Keratinocyte (primary cell): ENCODE measurements at regions not wholly inside any gene's neighbourhood (a gene's known extent, or its start where the extent isn't known, plus 50 kb on each side); places are given as distances from the start of the nearest gene placed in this dataset.

Experiments used
- DNase-seq: peaks from one replicate; pipeline ENCODE4 v3.0.0-alpha.2; 2011; ENCODE audit warnings: low read depth, missing footprints, low spot score
- FAIRE-seq: peaks from 2 replicates; lab custom pipeline; 2011; peaks lifted over from hg19 to GRCh38; lab: Jason Lieb, UNC
- H2AFZ ChIP-seq: 2 replicates; pipeline ENCODE4 v1.6.0; 2012; ENCODE audit warnings: low read length, control low read depth, inconsistent platforms; ENCODE audit not compliant: control insufficient read depth
- H3K27ac ChIP-seq: 2 replicates; pipeline ENCODE4 v1.5.1; 2011; ENCODE audit warnings: low read length; ENCODE audit not compliant: control insufficient read depth, insufficient read depth
- H3K27me3 ChIP-seq: 3 replicates; pipeline ENCODE4 v1.6.0; 2011; ENCODE audit warnings: low read length; ENCODE audit not compliant: control insufficient read depth, insufficient read depth; ENCODE audit errors: extremely low read depth
- H3K36me3 ChIP-seq, 2 experiments: 2 replicates in 1 of 2; 3 replicates in 1 of 2; pipeline ENCODE4 v1.5.1; 2011; ENCODE audit warnings: low read length in 2 of 2, mild to moderate bottlenecking in 1 of 2; ENCODE audit not compliant: control insufficient read depth in 2 of 2, insufficient read depth in 2 of 2; ENCODE audit errors: extremely low read depth in 1 of 2
- H3K4me1 ChIP-seq: 3 replicates; pipeline ENCODE4 v1.5.1; 2011; ENCODE audit warnings: low read length; ENCODE audit not compliant: control insufficient read depth, insufficient read depth; ENCODE audit errors: extremely low read depth
- H3K4me2 ChIP-seq: 3 replicates; pipeline ENCODE4 v1.6.0; 2011; ENCODE audit warnings: low read depth, low read length; ENCODE audit not compliant: control insufficient read depth, insufficient read depth; ENCODE audit errors: extremely low read depth
- H3K4me3 ChIP-seq, 3 experiments: fragments of 200-600 bp in 1 of 3; sonication (generic) in 1 of 3; 2 replicates in 2 of 3; 3 replicates in 1 of 3; pipeline ENCODE4 v1.5.1; 2011 to 2016; ENCODE audit warnings: low read length in 3 of 3, mild to moderate bottlenecking in 3 of 3, control low read depth in 2 of 3, inconsistent platforms in 1 of 3, low read depth in 1 of 3, mixed read lengths in 1 of 3, mixed run types in 1 of 3, moderate library complexity in 1 of 3; ENCODE audit not compliant: control insufficient read depth in 2 of 3, insufficient read depth in 2 of 3; ENCODE audit errors: extremely low read depth in 1 of 3
- H3K79me2 ChIP-seq: 2 replicates; pipeline ENCODE4 v1.6.0; 2012; ENCODE audit warnings: low read length; ENCODE audit not compliant: control insufficient read depth, insufficient read depth
- H3K9ac ChIP-seq: 3 replicates; pipeline ENCODE4 v1.6.0; 2011; ENCODE audit warnings: low read length; ENCODE audit not compliant: control insufficient read depth, insufficient read depth; ENCODE audit errors: extremely low read depth
- H3K9me1 ChIP-seq: 3 replicates; pipeline ENCODE4 v1.6.0; 2011; ENCODE audit warnings: low read length; ENCODE audit not compliant: control insufficient read depth, insufficient read depth; ENCODE audit errors: extremely low read depth
- H3K9me3 ChIP-seq: 2 replicates; pipeline ENCODE4 v1.5.1; 2012; ENCODE audit warnings: low read depth, low read length; ENCODE audit not compliant: control insufficient read depth
- H4K20me1 ChIP-seq: 3 replicates; pipeline ENCODE4 v1.6.0; 2011; ENCODE audit warnings: low read length; ENCODE audit not compliant: control insufficient read depth, insufficient read depth; ENCODE audit errors: extremely low read depth
- EZH2 ChIP-seq: IDR thresholded peaks from one replicate; pipeline ENCODE4 v1.6.1; 2012; ENCODE audit warnings: inconsistent platforms, mild to moderate bottlenecking, low read length, moderate library complexity
- dilution Hi-C: fragments of 300-500 bp; cut with MboI; formaldehyde crosslinking; loops from one replicate; pipeline ENCODE4 v1.7.0; 2020; ENCODE audit warnings: low sequenced_read_pairs; ENCODE audit not compliant: extremely low pct_ligation_motif_present
- TF ChIP-seq, protein P1 (sequence below), 3 experiments: IDR thresholded peaks in 1 of 3; conservative IDR thresholded peaks in 1 of 3; optimal IDR thresholded peaks in 1 of 3; 2 replicates in 2 of 3; 3 replicates in 1 of 3; pipeline versions ENCODE3 to v1.5.1; 2011; ENCODE audit warnings: low read length in 3 of 3, mild to moderate bottlenecking in 3 of 3, moderate library complexity in 2 of 3, control low read depth in 1 of 3, inconsistent platforms in 1 of 3; ENCODE audit not compliant: insufficient read depth in 2 of 3; ENCODE audit errors: extremely low read depth in 1 of 3

DNA sequence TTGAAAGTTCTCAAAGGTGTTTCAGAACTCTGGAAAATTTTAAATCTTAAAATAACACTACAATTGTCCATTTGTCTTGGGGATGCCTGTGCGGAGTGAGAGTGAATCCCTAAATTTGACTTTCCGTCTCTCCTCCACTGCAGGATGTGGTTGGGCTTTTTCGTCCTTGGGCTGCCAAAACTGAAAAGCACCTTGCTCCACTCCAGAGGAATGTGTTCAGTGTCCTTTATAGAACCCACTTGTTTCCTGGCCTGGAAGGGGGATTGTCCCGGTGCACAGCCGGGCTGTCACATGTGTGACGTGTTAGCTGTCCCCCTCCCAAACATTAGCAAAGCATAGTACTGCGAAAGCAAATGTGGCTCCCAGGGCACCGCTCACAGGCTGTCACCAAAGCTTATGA, 69.6 kb upstream of the ATP10A start:
- no peaks in the 10 kb centered on the region for H3K9me3 ChIP-seq

DNA sequence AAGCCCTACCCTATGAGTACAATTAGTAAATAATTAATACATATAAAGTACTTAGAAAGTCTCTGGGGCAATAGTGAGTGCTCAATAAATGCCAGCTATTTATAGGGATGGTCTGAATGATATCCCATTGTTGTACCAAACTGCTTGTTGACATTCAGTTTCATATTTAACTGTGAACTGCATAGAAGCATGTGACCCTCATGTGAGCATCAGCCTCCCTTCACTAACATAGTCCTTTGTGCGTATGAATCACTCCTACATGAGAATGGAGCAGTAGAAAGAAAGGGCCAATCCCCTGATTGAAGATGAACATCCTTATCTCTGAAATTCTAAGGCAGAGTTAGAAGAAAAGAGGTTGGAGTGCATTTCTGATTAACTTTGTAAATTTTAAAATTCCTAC, 68.7 kb upstream of the ATP10A start:
- FAIRE-seq (no peak), DNase-seq (no peak)
- Histone ChIP-seq H3K36me3 (no peaks in the 10 kb centered on the region), H3K4me2 (no peak overlapping the region), H3K9ac (no peak overlapping the region), H3K79me2 (no peaks in the 10 kb centered on the region), H2AFZ (no peak overlapping the region), H3K9me1 (no peaks in the 10 kb centered on the region), H3K4me3 (no peak overlapping the region), H3K9me3 (no peaks in the 10 kb centered on the region), H4K20me1 (no peaks in the 10 kb centered on the region), H3K27me3 (no peaks in the 10 kb centered on the region), H3K4me1 (no peaks in the 10 kb centered on the region), H3K27ac (no peak overlapping the region)
- TF ChIP-seq, protein P1, sequence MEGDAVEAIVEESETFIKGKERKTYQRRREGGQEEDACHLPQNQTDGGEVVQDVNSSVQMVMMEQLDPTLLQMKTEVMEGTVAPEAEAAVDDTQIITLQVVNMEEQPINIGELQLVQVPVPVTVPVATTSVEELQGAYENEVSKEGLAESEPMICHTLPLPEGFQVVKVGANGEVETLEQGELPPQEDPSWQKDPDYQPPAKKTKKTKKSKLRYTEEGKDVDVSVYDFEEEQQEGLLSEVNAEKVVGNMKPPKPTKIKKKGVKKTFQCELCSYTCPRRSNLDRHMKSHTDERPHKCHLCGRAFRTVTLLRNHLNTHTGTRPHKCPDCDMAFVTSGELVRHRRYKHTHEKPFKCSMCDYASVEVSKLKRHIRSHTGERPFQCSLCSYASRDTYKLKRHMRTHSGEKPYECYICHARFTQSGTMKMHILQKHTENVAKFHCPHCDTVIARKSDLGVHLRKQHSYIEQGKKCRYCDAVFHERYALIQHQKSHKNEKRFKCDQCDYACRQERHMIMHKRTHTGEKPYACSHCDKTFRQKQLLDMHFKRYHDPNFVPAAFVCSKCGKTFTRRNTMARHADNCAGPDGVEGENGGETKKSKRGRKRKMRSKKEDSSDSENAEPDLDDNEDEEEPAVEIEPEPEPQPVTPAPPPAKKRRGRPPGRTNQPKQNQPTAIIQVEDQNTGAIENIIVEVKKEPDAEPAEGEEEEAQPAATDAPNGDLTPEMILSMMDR (optimal IDR thresholded peaks at IDR 0.05 in 1 of 3, IDR thresholded peaks at IDR 0.05 in 1 of 3, conservative IDR thresholded peaks at IDR 0.05 in 1 of 3; ENCODE audit: extremely low read depth in 1 of 3, insufficient read depth in 2 of 3, low read length in 3 of 3): no peak
- no peak for TF ChIP-seq EZH2
- dilution Hi-C loops: no loop called here

More for the DNA sequence above, 69.6 kb upstream of the ATP10A start:
- Histone ChIP-seq H4K20me1 (no peaks in the 10 kb centered on the region), H2AFZ (no peak overlapping the region), H3K27me3 (no peaks in the 10 kb centered on the region), H3K4me3 (no peak overlapping the region), H3K4me1 (no peaks in the 10 kb centered on the region), H3K9ac (no peak overlapping the region), H3K36me3 (no peaks in the 10 kb centered on the region), H3K79me2 (no peaks in the 10 kb centered on the region), H3K9me1 (no peaks in the 10 kb centered on the region), H3K4me2 (no peak overlapping the region), H3K27ac (no peak overlapping the region)
- TF ChIP-seq, protein P1 (optimal IDR thresholded peaks at IDR 0.05 in 1 of 3, IDR thresholded peaks at IDR 0.05 in 1 of 3, conservative IDR thresholded peaks at IDR 0.05 in 1 of 3; ENCODE audit: extremely low read depth in 1 of 3, insufficient read depth in 2 of 3, low read length in 3 of 3): no peak
- TF ChIP-seq EZH2: no peak
- dilution Hi-C loops: no loop called here
- DNase-seq (no peak), FAIRE-seq (no peak)
